ENCODE measurements at regions not wholly inside any gene's neighbourhood (a gene's known extent, or its start where the extent isn't known, plus 50 kb on each side); places are given as distances from the start of the nearest gene placed in this dataset.

- no peak overlapping the region for H3K27ac Mint-ChIP-seq
- no peaks in the 10 kb centered on the region for H3K4me1 Mint-ChIP-seq (ENCODE audit: low read depth)
- peaks cover 2% of the 10 kb centered on the region for H3K27me3 Mint-ChIP-seq (ENCODE audit: insufficient read depth)
- H3K4me3 Mint-ChIP-seq = no peak overlapping the region
- no peaks in the 10 kb centered on the region for H3K36me3 Mint-ChIP-seq (ENCODE audit: low read depth)
- no peaks in the 10 kb centered on the region for H3K9me3 Mint-ChIP-seq
- DNase-seq (ENCODE audit: low spot score) = no peak
- intact Hi-C loops (cut with micrococcal nuclease) = no loop called here
These were observed 67.9 kb downstream of the TTLL2 start for GRCh38 chr6:167392631-167393316.

- intact Hi-C loops (cut with micrococcal nuclease) = no loop called here
- Mint-ChIP-seq H3K27me3 (ENCODE audit: insufficient read depth) (peaks cover 2% of the 10 kb centered on the region), H3K36me3 (ENCODE audit: low read depth) (no peaks in the 10 kb centered on the region), H3K27ac (peak overlapping the region; percentile 9), H3K4me3 (no peak overlapping the region), H3K9me3 (no peaks in the 10 kb centered on the region), H3K4me1 (ENCODE audit: low read depth) (no peaks in the 10 kb centered on the region)
- DNase-seq (ENCODE audit: low spot score) = no peak
These were observed 68.8 kb downstream of the TTLL2 start for GRCh38 chr6:167393731-167394130.

GRCh38 chr6:167394339-167394738 lies 69.5 kb downstream of the TTLL2 start:
- intact Hi-C loops (cut with micrococcal nuclease) = no loop called here
- Mint-ChIP-seq H3K4me1 (ENCODE audit: low read depth) (no peaks in the 10 kb centered on the region), H3K4me3 (no peak overlapping the region), H3K27ac (no peak overlapping the region), H3K27me3 (ENCODE audit: insufficient read depth) (peaks cover 2% of the 10 kb centered on the region), H3K9me3 (no peaks in the 10 kb centered on the region), H3K36me3 (ENCODE audit: low read depth) (no peaks in the 10 kb centered on the region)
- DNase-seq (ENCODE audit: low spot score) = no peak

- no peak for DNase-seq (ENCODE audit: low spot score)
- H3K9me3 Mint-ChIP-seq = no peaks in the 10 kb centered on the region
- H3K4me1 Mint-ChIP-seq (ENCODE audit: low read depth) = no peaks in the 10 kb centered on the region
These were observed 69.9 kb downstream of the TTLL2 start for GRCh38 chr6:167394820-167395219.

GRCh38 chr6:167396068-167396658 lies 71.3 kb downstream of the TTLL2 start:
- no peaks in the 10 kb centered on the region for H3K36me3 Mint-ChIP-seq (ENCODE audit: low read depth)
- H3K27ac Mint-ChIP-seq = no peak overlapping the region
- intact Hi-C loops (cut with micrococcal nuclease) = no loop called here
- H3K4me3 Mint-ChIP-seq = no peak overlapping the region
- peaks cover 2% of the 10 kb centered on the region for H3K27me3 Mint-ChIP-seq (ENCODE audit: insufficient read depth)
- no peak for DNase-seq (ENCODE audit: low spot score)
- no peaks in the 10 kb centered on the region for H3K4me1 Mint-ChIP-seq (ENCODE audit: low read depth)
- no peaks in the 10 kb centered on the region for H3K9me3 Mint-ChIP-seq

More at GRCh38 chr6:167394820-167395219, 69.9 kb downstream of the TTLL2 start:
- Mint-ChIP-seq H3K27ac (no peak overlapping the region), H3K4me3 (no peak overlapping the region), H3K36me3 (ENCODE audit: low read depth) (no peaks in the 10 kb centered on the region), H3K27me3 (ENCODE audit: insufficient read depth) (peaks cover 2% of the 10 kb centered on the region)
- intact Hi-C loops (cut with micrococcal nuclease) = no loop called here

- Mint-ChIP-seq H3K4me1 (ENCODE audit: low read depth) (no peaks in the 10 kb centered on the region), H3K9me3 (no peaks in the 10 kb centered on the region), H3K36me3 (ENCODE audit: low read depth) (no peaks in the 10 kb centered on the region), H3K4me3 (no peak overlapping the region), H3K27ac (no peak overlapping the region), H3K27me3 (ENCODE audit: insufficient read depth) (peaks cover 2% of the 10 kb centered on the region)
- intact Hi-C loops (cut with micrococcal nuclease) = no loop called here
- DNase-seq (ENCODE audit: low spot score) = no peak
These were observed 72.0 kb downstream of the TTLL2 start for GRCh38 chr6:167396659-167397490.

- intact Hi-C loops (cut with micrococcal nuclease) = no loop called here
- no peaks in the 10 kb centered on the region for H3K9me3 Mint-ChIP-seq
- H3K4me1 Mint-ChIP-seq (ENCODE audit: low read depth) = no peaks in the 10 kb centered on the region
- H3K4me3 Mint-ChIP-seq = no peak overlapping the region
- peaks cover 2% of the 10 kb centered on the region for H3K27me3 Mint-ChIP-seq (ENCODE audit: insufficient read depth)
- H3K27ac Mint-ChIP-seq = no peak overlapping the region
- no peak for DNase-seq (ENCODE audit: low spot score)
- H3K36me3 Mint-ChIP-seq (ENCODE audit: low read depth) = no peaks in the 10 kb centered on the region
These were observed 72.8 kb downstream of the TTLL2 start for GRCh38 chr6:167397712-167398111.

GRCh38 chr6:167398214-167399050 lies 73.5 kb downstream of the TTLL2 start:
- Mint-ChIP-seq H3K27me3 (ENCODE audit: insufficient read depth) (peaks cover 2% of the 10 kb centered on the region), H3K9me3 (no peaks in the 10 kb centered on the region), H3K27ac (no peak overlapping the region), H3K4me3 (no peak overlapping the region), H3K4me1 (ENCODE audit: low read depth) (no peaks in the 10 kb centered on the region), H3K36me3 (ENCODE audit: low read depth) (no peaks in the 10 kb centered on the region)
- intact Hi-C loops (cut with micrococcal nuclease) = no loop called here
- no peak for DNase-seq (ENCODE audit: low spot score)

- no peak overlapping the region for H3K4me3 Mint-ChIP-seq
- no peak for DNase-seq (ENCODE audit: low spot score)
- peaks cover 1% of the 10 kb centered on the region for H3K27me3 Mint-ChIP-seq (ENCODE audit: insufficient read depth)
- intact Hi-C loops (cut with micrococcal nuclease) = no loop called here
- no peak overlapping the region for H3K27ac Mint-ChIP-seq
- H3K9me3 Mint-ChIP-seq = no peaks in the 10 kb centered on the region
- H3K4me1 Mint-ChIP-seq (ENCODE audit: low read depth) = no peaks in the 10 kb centered on the region
- no peaks in the 10 kb centered on the region for H3K36me3 Mint-ChIP-seq (ENCODE audit: low read depth)
These were observed 74.1 kb downstream of the TTLL2 start for GRCh38 chr6:167399051-167399387.

GRCh38 chr6:167399599-167399998 lies 74.7 kb downstream of the TTLL2 start:
- DNase-seq (ENCODE audit: low spot score) = no peak
- Mint-ChIP-seq H3K27me3 (ENCODE audit: insufficient read depth) (no peaks in the 10 kb centered on the region), H3K4me3 (no peak overlapping the region), H3K4me1 (ENCODE audit: low read depth) (no peaks in the 10 kb centered on the region), H3K27ac (no peak overlapping the region), H3K9me3 (no peaks in the 10 kb centered on the region), H3K36me3 (ENCODE audit: low read depth) (no peaks in the 10 kb centered on the region)
- intact Hi-C loops (cut with micrococcal nuclease) = no loop called here

GRCh38 chr6:167400482-167401138 lies 75.7 kb downstream of the TTLL2 start:
- no peak for DNase-seq (ENCODE audit: low spot score)
- Mint-ChIP-seq H3K4me1 (ENCODE audit: low read depth) (no peaks in the 10 kb centered on the region), H3K36me3 (ENCODE audit: low read depth) (no peaks in the 10 kb centered on the region), H3K27me3 (ENCODE audit: insufficient read depth) (no peaks in the 10 kb centered on the region), H3K27ac (no peak overlapping the region), H3K4me3 (no peak overlapping the region), H3K9me3 (no peaks in the 10 kb centered on the region)
- intact Hi-C loops (cut with micrococcal nuclease) = no loop called here

GRCh38 chr6:167401525-167402194 lies 76.8 kb downstream of the TTLL2 start:
- H3K9me3 Mint-ChIP-seq = no peaks in the 10 kb centered on the region
- no peak overlapping the region for H3K27ac Mint-ChIP-seq

More at GRCh38 chr6:167401525-167402194, 76.8 kb downstream of the TTLL2 start:
- H3K4me1 Mint-ChIP-seq (ENCODE audit: low read depth) = no peaks in the 10 kb centered on the region
- H3K36me3 Mint-ChIP-seq (ENCODE audit: low read depth) = no peaks in the 10 kb centered on the region
- intact Hi-C loops (cut with micrococcal nuclease) = no loop called here
- H3K27me3 Mint-ChIP-seq (ENCODE audit: insufficient read depth) = no peaks in the 10 kb centered on the region
- H3K4me3 Mint-ChIP-seq = no peak overlapping the region
- no peak for DNase-seq (ENCODE audit: low spot score)
